Astrocyte (in vitro differentiated cells and primary cell): ENCODE measurements at regions not wholly inside any gene's neighbourhood (a gene's known extent, or its start where the extent isn't known, plus 50 kb on each side); places are given as distances from the start of the nearest gene placed in this dataset.

ENCODE experiments used
- CTCF ChIP-seq: IDR thresholded peaks from 2 replicates; pipeline ENCODE4 v1.5.1; 2011; ENCODE audit warnings: low read depth, mild to moderate bottlenecking, inconsistent platforms, low read length, moderate library complexity; ENCODE audit not compliant: insufficient read depth
- EZH2 ChIP-seq: IDR thresholded peaks from 2 replicates; pipeline ENCODE4 v1.6.1; 2012; ENCODE audit warnings: mild to moderate bottlenecking, low read length, inconsistent platforms; ENCODE audit not compliant: insufficient read depth

GRCh38 chrX:123093792-123094191 lies 90.3 kb upstream of the GRIA3 start:
- TF ChIP-seq EZH2 (no peak), CTCF (no peak)
